Heart right ventricle (tissue), 16 donors: ENCODE measurements at regions not wholly inside any gene's neighbourhood (a gene's known extent, or its start where the extent isn't known, plus 50 kb on each side); places are given as distances from the start of the nearest gene placed in this dataset.

Source experiments
- ATAC-seq, 8 donors: fragments of 200-7000 bp; cut with Tn5 transposase; one replicate each; pipeline ENCODE4 v1.9.1; 2020; ENCODE audit warnings: mild to moderate bottlenecking in 8 of 8, moderate library complexity in 8 of 8, moderate number of reproducible peaks in 1 of 8
- DNase-seq, 2 donors: peaks; one replicate each; pipeline ENCODE4 v3.0.0-alpha.2; 2020
- H3K27ac ChIP-seq, 10 donors: fragments of 200-600 bp; sonication (generic) in 2 of 10; one replicate each; pipeline versions ENCODE4 v1.5.0 to v1.8.0; 2020 to 2022; ENCODE audit warnings: mild to moderate bottlenecking in 3 of 10
- H3K27me3 ChIP-seq, 7 donors: fragments of 200-600 bp; one replicate each; pipeline ENCODE4 v1.8.0; 2021 to 2022; ENCODE audit warnings: mild to moderate bottlenecking in 2 of 7
- H3K36me3 ChIP-seq, 9 donors: fragments of 200-600 bp; sonication (generic) in 1 of 9; one replicate each; pipeline versions ENCODE4 v1.5.0 to v1.8.0; 2020 to 2022; ENCODE audit warnings: mild to moderate bottlenecking in 2 of 9
- H3K4me1 ChIP-seq, 9 donors: fragments of 200-600 bp; sonication (generic) in 1 of 9; one replicate each; pipeline versions ENCODE4 v1.5.0 to v1.8.0; 2020 to 2022; ENCODE audit warnings: mild to moderate bottlenecking in 4 of 9
- H3K4me3 ChIP-seq, 10 donors: fragments of 200-600 bp; sonication (generic) in 2 of 10; one replicate each; pipeline versions ENCODE4 v1.5.0 to v1.8.0; 2020 to 2022; ENCODE audit warnings: mild to moderate bottlenecking in 7 of 10, moderate library complexity in 2 of 10
- H3K9me3 ChIP-seq, 11 donors: fragments of 200-600 bp in 10 of 11; sonication (generic) in 2 of 11; one replicate each; pipeline versions ENCODE4 v1.5.0 to v1.8.0; 2013 to 2022; ENCODE audit warnings: mild to moderate bottlenecking in 2 of 11, control low read depth in 1 of 11, moderate library complexity in 1 of 11
- CTCF ChIP-seq, 9 donors: fragments of 200-600 bp; sonication (generic) in 2 of 9; IDR thresholded peaks; one replicate each; pipeline versions ENCODE4 v1.5.0 to v1.8.0; 2021 to 2022; ENCODE audit warnings: antibody characterized with exemption in 9 of 9, mild to moderate bottlenecking in 5 of 9, moderate library complexity in 1 of 9
- WGBS, 2 donors: extraction: QIAGEN DNeasy Blood & Tissue Kit; methylation state at CpG; one replicate each; pipeline ENCODE4 v1.1.7; 2013; ENCODE audit warnings: inconsistent platforms in 1 of 2; 5-methylcytosine and 5-hydroxymethylcytosine counted together
- intact Hi-C, 10 donors: fragments of 100-400 bp; cut with DNase I; formaldehyde crosslinking; loops; one replicate each; pipeline versions ENCODE4 v1.11.1 to v1.14.2; 2022
- donor health status: Arrhythmogenic right ventricular cardiomyopathy.
- donor health status: ischemic (EF 13 %, LVEDD 7.1; RV severe dilation, severe dysfunction).
- donor health status: healthy with polysubstance abuse.
- donor health status: DM: no; HTN: yes; CAD: no.
- donor health status: DM: no; HTN: no; CAD: no.
- donor health status: ischemic (EF 25% LVEDD 6.9; RV normal size, moderate dysfunction).
- donor health status: ischemic (EF 25% LVEDD 5.7; RV mildly dilated, moderate dysfunction).
- donor health status: healthy.
- donor health status: DM: yes; HTN: yes; CAD: no.
- donor health status: Ischemic cardiomyopathy.
- donor health status: ischemic (EF 35%, LVEDD 5.7; RV mildly dilated, moderate dysfunction).
- donor health status: nonischemic (EF 11% LVEDD 7.7; RV severe dilation, severe dysfunction).
- donor health status: DM: yes; HTN: yes; CAD: no.
- donor health status: PGD.
- donor health status: ischemic (EF 29% LVEDD 5.4; RV normal size, mild dysfunction).
- donor health status: nonischemic (EF 23%, LVEDD 6.1; RV moderate dilation, normal function).

- no peaks in the 10 kb centered on the region for H3K36me3 ChIP-seq
- no peak for TF ChIP-seq CTCF (IDR thresholded peaks at IDR 0.05)
- no peaks in the 10 kb centered on the region for H3K27me3 ChIP-seq
- intact Hi-C loops: loop anchor here in 1 of 10 donors (5.0 kb wide), 1 partner anchor 305 kb away; no protein-coding TSS in a partner anchor
- H3K27ac ChIP-seq: no peak overlapping the region
- H3K9me3 ChIP-seq: no peaks in the 10 kb centered on the region
- no peak for ATAC-seq
- H3K4me3 ChIP-seq: no peak overlapping the region
- DNase-seq: no peak
- peaks cover 0 to 11% (median 0%) of the 10 kb centered on the region in 9 donors for H3K4me1 ChIP-seq
- 69 to 89% methylated on average over 3 of the region's 3 CpGs for WGBS, 2 donors
Observed at GRCh38 chr7:138207555-138207971, 131.3 kb downstream of the AKR1D1 start.

- no peak for DNase-seq
Observed at GRCh38 chr7:138208142-138208570, 131.9 kb downstream of the AKR1D1 start.

GRCh38 chr7:138208864-138209263 lies 132.6 kb downstream of the AKR1D1 start:
- H3K36me3 ChIP-seq: no peaks in the 10 kb centered on the region
- H3K9me3 ChIP-seq: no peaks in the 10 kb centered on the region
- 89 to 91% methylated on average over 2 of the region's 2 CpGs for WGBS, 2 donors
- ATAC-seq (no peak), DNase-seq (no peak)
- TF ChIP-seq CTCF (IDR thresholded peaks at IDR 0.05): no peak
- H3K27me3 ChIP-seq: no peaks in the 10 kb centered on the region
- no peak overlapping the region for H3K27ac ChIP-seq
- H3K4me3 ChIP-seq: no peak overlapping the region
- peaks cover 0 to 5% (median 0%) of the 10 kb centered on the region in 9 donors for H3K4me1 ChIP-seq
- intact Hi-C loops: loop anchor here in 1 of 10 donors (5.0 kb wide), 1 partner anchor 307 kb away; no protein-coding TSS in a partner anchor

More at GRCh38 chr7:138208142-138208570, 131.9 kb downstream of the AKR1D1 start:
- no peaks in the 10 kb centered on the region for H3K36me3 ChIP-seq
- no peaks in the 10 kb centered on the region for H3K9me3 ChIP-seq
- no peak overlapping the region for H3K4me3 ChIP-seq
- intact Hi-C loops: loop anchor here in 1 of 10 donors (5.0 kb wide), 1 partner anchor 306 kb away; no protein-coding TSS in a partner anchor
- no peak for ATAC-seq
- TF ChIP-seq CTCF (IDR thresholded peaks at IDR 0.05): no peak
- H3K4me1 ChIP-seq: peaks cover 0 to 6% (median 0%) of the 10 kb centered on the region in 9 donors
- 88 to 92% methylated on average over 3 of the region's 3 CpGs for WGBS, 2 donors
- no peak overlapping the region for H3K27ac ChIP-seq
- no peaks in the 10 kb centered on the region for H3K27me3 ChIP-seq

- intact Hi-C loops: loop anchor here in 1 of 10 donors (10.0 kb wide), 1 partner anchor 62 kb away; no protein-coding TSS in a partner anchor
- Histone ChIP-seq H3K36me3 (no peaks in the 10 kb centered on the region), H3K9me3 (no peaks in the 10 kb centered on the region), H3K4me1 (no peaks in the 10 kb centered on the region), H3K27me3 (no peaks in the 10 kb centered on the region), H3K27ac (no peak overlapping the region), H3K4me3 (no peak overlapping the region)
- WGBS, 2 donors: 71 to 74% methylated on average over 2 of the region's 2 CpGs
- ATAC-seq (no peak), DNase-seq (no peak)
- TF ChIP-seq CTCF (IDR thresholded peaks at IDR 0.05): no peak
Observed at GRCh38 chr7:138212314-138212713, 136.1 kb downstream of the AKR1D1 start.
